HepG2 (cell line): ENCODE measurements at regions not wholly inside any gene's neighbourhood (a gene's known extent, or its start where the extent isn't known, plus 50 kb on each side); places are given as distances from the start of the nearest gene placed in this dataset.
A peak's percentile ranks its signal among the peaks of the same experiment; 100 is the strongest.

Experiments used
- ATAC-seq: fragments of 200-7000 bp; cut with Tn5 transposase; 3 replicates; pipeline ENCODE4 v1.9.1; 2020; ENCODE audit warnings: mild to moderate bottlenecking, moderate library complexity
- BruUV-seq: library from RNA; stranded (reverse); fragments of 400-500 nt; replicated peaks from 2 replicates; lab custom pipeline; 2021; lab: Mats Ljungman, UMichigan
- CTCF ChIA-PET: fragments of 300-600 bp; formaldehyde crosslinking; extraction: SDS; loops from one replicate; lab custom pipeline; 2021; ENCODE audit warnings: low total read pairs, inconsistent platforms, low intra/inter-chr PET ratio; lab: Yijun Ruan, JAX
- POLR2A ChIA-PET: fragments of 350-600 bp; sonication (Branson Sonifier 250); formaldehyde crosslinking; loops from one replicate; lab custom pipeline; 2020; ENCODE audit warnings: antibody characterized with exemption, inconsistent platforms; lab: Yijun Ruan, JAX
- DNase-seq: peaks from one replicate; pipeline ENCODE4 v3.0.0-alpha.2; 2015; ENCODE audit warnings: low spot score
- FAIRE-seq: peaks from 3 replicates; lab custom pipeline; 2011; peaks lifted over from hg19 to GRCh38; lab: Jason Lieb, UNC
- H2AFZ ChIP-seq: one replicate; pipeline ENCODE4 v1.6.1; 2011; ENCODE audit warnings: low read length, inconsistent platforms
- H3K27ac ChIP-seq: fragments of 300-600 bp; 3 replicates; pipeline ENCODE4 v1.8.0; 2011; ENCODE audit warnings: mixed run types, mild to moderate bottlenecking, mixed read lengths, low read length, inconsistent platforms; ENCODE audit not compliant: insufficient read depth; ENCODE audit errors: extremely low read length
- H3K27me3 ChIP-seq, 2 experiments: fragments of 200-600 bp in 1 of 2; 2 replicates in 1 of 2; 3 replicates in 1 of 2; pipeline versions ENCODE4 v1.6.0 to v1.8.0; 2011; ENCODE audit warnings: low read length in 2 of 2, mild to moderate bottlenecking in 2 of 2, moderate library complexity in 2 of 2, inconsistent platforms in 1 of 2; ENCODE audit not compliant: insufficient read depth in 2 of 2, control insufficient read depth in 1 of 2
- H3K36me3 ChIP-seq, 2 experiments: fragments of 200-600 bp in 1 of 2; replicated peaks in 1 of 2; 2 replicates in 1 of 2; 3 replicates in 1 of 2; pipeline versions ENCODE4 v1.5.1 to v1.8.0; 2011; ENCODE audit warnings: low read length in 2 of 2, inconsistent platforms in 1 of 2; ENCODE audit not compliant: insufficient read depth in 2 of 2, control insufficient read depth in 1 of 2
- H3K4me1 ChIP-seq: 2 replicates; pipeline ENCODE4 v1.5.1; 2012; ENCODE audit warnings: low read length, inconsistent platforms; ENCODE audit not compliant: insufficient read depth
- H3K4me2 ChIP-seq: 2 replicates; pipeline ENCODE4 v1.6.0; 2011; ENCODE audit warnings: low read depth, low read length, inconsistent platforms
- H3K4me3 ChIP-seq, 3 experiments: fragments of 200-600 bp in 1 of 3; sonication (generic), shearing (Covaris generic) in 1 of 3; replicated peaks in 1 of 3; 2 replicates each; pipeline ENCODE4 v1.5.1; 2011 to 2016; ENCODE audit warnings: low read length in 3 of 3, inconsistent platforms in 2 of 3, low read depth in 2 of 3, mild to moderate bottlenecking in 2 of 3, control low read depth in 1 of 3, mixed read lengths in 1 of 3; ENCODE audit not compliant: insufficient read depth in 1 of 3
- H3K79me2 ChIP-seq: one replicate; pipeline ENCODE4 v1.6.1; 2011; ENCODE audit warnings: low read length, inconsistent platforms; ENCODE audit not compliant: insufficient read depth
- H3K9ac ChIP-seq: 2 replicates; pipeline ENCODE4 v1.6.0; 2011; ENCODE audit warnings: mild to moderate bottlenecking, low read depth, low read length, inconsistent platforms; ENCODE audit not compliant: insufficient read depth
- H3K9me3 ChIP-seq: 2 replicates; pipeline ENCODE4 v1.5.1; 2012; ENCODE audit warnings: mild to moderate bottlenecking, low read length
- H4K20me1 ChIP-seq: 2 replicates; pipeline ENCODE4 v1.6.0; 2011; ENCODE audit warnings: inconsistent platforms, mild to moderate bottlenecking, low read length, moderate library complexity; ENCODE audit not compliant: insufficient read depth
- MAFF ChIP-seq: IDR thresholded peaks from 2 replicates; pipeline ENCODE4 v1.6.1; 2011; ENCODE audit warnings: low read depth, low read length, improper control_type of control experiment
- MAFK ChIP-seq, 2 experiments: IDR thresholded peaks in 1 of 2; conservative IDR thresholded peaks in 1 of 2; 2 replicates each; pipeline ENCODE4 v1.6.1; 2011; ENCODE audit warnings: improper control_type of control experiment in 2 of 2, low read length in 2 of 2
- WGBS: methylation state at CpG from one replicate; pipeline ENCODE4 v1.1.6; 2017; ENCODE audit warnings: low lambda C conversion rate; 5-methylcytosine and 5-hydroxymethylcytosine counted together
- in situ Hi-C: cut with HindIII; loops from 2 replicates; pipeline ENCODE4 v1.10.0; 2017; ENCODE audit warnings: low pct_unique_long_range_greater_than_20kb; ENCODE audit not compliant: extremely low pct_ligation_motif_present
- intact Hi-C: fragments of 100-400 bp; cut with micrococcal nuclease; formaldehyde crosslinking; loops from one replicate; pipeline ENCODE4 v1.10.0; 2022; ENCODE audit not compliant: unreplicated experiment
- TF ChIP-seq, protein P1 (sequence below): sonication (generic); formaldehyde crosslinking; IDR thresholded peaks from 2 replicates; pipeline ENCODE4 v1.5.0; 2020; ENCODE audit warnings: mild to moderate bottlenecking, missing genetic modification reagents, borderline replicate concordance

DNA sequence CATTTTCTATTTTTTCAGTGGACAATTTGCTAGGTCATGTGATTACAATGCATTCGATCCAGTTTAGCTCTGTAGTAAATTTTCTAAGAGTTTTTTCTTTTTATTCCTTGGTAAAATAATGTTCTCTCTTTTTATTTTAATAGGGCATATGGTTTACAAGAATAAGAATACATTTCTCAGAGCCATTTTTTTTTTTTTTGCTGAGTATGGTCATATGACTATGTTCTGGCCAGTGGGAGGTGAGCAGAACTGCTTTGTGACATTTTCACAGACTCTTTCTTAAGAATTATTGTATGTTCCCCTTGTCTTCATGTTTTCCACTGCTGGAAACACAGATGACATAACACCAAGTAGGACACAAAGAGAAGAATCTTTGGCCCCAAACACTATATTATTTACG lies 626.6 kb upstream of the FSHR start:
- Histone ChIP-seq H3K4me3 (no peak overlapping the region), H4K20me1 (no peaks in the 10 kb centered on the region), H3K27ac (no peak overlapping the region), H3K36me3 (no peaks in the 10 kb centered on the region), H3K9me3 (no peaks in the 10 kb centered on the region), H3K4me2 (no peak overlapping the region), H2AFZ (no peak overlapping the region), H3K79me2 (no peaks in the 10 kb centered on the region)
- DNase-seq (no peak), ATAC-seq (no peak)
- CTCF ChIA-PET = no interaction called here
- BruUV-seq = no TSS peak
- intact Hi-C loops = no loop called here
- in situ Hi-C loops = no loop called here
- TF ChIP-seq, protein P1, sequence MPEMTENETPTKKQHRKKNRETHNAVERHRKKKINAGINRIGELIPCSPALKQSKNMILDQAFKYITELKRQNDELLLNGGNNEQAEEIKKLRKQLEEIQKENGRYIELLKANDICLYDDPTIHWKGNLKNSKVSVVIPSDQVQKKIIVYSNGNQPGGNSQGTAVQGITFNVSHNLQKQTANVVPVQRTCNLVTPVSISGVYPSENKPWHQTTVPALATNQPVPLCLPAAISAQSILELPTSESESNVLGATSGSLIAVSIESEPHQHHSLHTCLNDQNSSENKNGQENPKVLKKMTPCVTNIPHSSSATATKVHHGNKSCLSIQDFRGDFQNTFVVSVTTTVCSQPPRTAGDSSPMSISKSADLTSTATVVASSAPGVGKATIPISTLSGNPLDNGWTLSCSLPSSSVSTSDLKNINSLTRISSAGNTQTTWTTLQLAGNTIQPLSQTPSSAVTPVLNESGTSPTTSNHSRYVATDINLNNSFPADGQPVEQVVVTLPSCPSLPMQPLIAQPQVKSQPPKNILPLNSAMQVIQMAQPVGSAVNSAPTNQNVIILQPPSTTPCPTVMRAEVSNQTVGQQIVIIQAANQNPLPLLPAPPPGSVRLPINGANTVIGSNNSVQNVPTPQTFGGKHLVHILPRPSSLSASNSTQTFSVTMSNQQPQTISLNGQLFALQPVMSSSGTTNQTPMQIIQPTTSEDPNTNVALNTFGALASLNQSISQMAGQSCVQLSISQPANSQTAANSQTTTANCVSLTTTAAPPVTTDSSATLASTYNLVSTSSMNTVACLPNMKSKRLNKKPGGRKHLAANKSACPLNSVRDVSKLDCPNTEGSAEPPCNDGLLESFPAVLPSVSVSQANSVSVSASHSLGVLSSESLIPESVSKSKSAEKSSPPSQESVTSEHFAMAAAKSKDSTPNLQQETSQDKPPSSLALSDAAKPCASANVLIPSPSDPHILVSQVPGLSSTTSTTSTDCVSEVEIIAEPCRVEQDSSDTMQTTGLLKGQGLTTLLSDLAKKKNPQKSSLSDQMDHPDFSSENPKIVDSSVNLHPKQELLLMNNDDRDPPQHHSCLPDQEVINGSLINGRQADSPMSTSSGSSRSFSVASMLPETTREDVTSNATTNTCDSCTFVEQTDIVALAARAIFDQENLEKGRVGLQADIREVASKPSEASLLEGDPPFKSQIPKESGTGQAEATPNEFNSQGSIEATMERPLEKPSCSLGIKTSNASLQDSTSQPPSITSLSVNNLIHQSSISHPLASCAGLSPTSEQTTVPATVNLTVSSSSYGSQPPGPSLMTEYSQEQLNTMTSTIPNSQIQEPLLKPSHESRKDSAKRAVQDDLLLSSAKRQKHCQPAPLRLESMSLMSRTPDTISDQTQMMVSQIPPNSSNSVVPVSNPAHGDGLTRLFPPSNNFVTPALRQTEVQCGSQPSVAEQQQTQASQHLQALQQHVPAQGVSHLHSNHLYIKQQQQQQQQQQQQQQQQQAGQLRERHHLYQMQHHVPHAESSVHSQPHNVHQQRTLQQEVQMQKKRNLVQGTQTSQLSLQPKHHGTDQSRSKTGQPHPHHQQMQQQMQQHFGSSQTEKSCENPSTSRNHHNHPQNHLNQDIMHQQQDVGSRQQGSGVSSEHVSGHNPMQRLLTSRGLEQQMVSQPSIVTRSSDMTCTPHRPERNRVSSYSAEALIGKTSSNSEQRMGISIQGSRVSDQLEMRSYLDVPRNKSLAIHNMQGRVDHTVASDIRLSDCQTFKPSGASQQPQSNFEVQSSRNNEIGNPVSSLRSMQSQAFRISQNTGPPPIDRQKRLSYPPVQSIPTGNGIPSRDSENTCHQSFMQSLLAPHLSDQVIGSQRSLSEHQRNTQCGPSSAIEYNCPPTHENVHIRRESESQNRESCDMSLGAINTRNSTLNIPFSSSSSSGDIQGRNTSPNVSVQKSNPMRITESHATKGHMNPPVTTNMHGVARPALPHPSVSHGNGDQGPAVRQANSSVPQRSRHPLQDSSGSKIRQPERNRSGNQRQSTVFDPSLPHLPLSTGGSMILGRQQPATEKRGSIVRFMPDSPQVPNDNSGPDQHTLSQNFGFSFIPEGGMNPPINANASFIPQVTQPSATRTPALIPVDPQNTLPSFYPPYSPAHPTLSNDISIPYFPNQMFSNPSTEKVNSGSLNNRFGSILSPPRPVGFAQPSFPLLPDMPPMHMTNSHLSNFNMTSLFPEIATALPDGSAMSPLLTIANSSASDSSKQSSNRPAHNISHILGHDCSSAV (CRISPR knock-in tag) = no peak
- TF ChIP-seq MAFF (peak; percentile 62), MAFK (conservative IDR thresholded peaks at IDR 0.05 in 1 of 2, IDR thresholded peaks at IDR 0.05 in 1 of 2; ENCODE audit: low read length in 2 of 2) (peak; percentile 38 to 66; a peak in 3 of 4 replicates)
- TF ChIP-seq, all 625 proteins: peak for 2
- WGBS = 13% methylated on average over 2 of the region's 2 CpGs
- H3K9ac ChIP-seq = no peak overlapping the region
- POLR2A ChIA-PET = no interaction called here
- no peak for FAIRE-seq
- H3K27me3 ChIP-seq = no peaks in the 10 kb centered on the region
- H3K4me1 ChIP-seq = no peaks in the 10 kb centered on the region
